ENCODE measurements at regions not wholly inside any gene's neighbourhood (a gene's known extent, or its start where the extent isn't known, plus 50 kb on each side); places are given as distances from the start of the nearest gene placed in this dataset.

GRCh38 chr1:164912290-164912689 is 353.3 kb downstream of the PBX1 start:
- DNase-seq (ENCODE audit: low spot score), result no peak
- TF ChIP-seq CTCF (IDR thresholded peaks at IDR 0.05; ENCODE audit: extremely low read depth, missing control alignments), result no peak

GRCh38 chr1:164910671-164911070 is 351.7 kb downstream of the PBX1 start:
- TF ChIP-seq CTCF (IDR thresholded peaks at IDR 0.05; ENCODE audit: extremely low read depth, missing control alignments), result no peak
- no peak for DNase-seq (ENCODE audit: low spot score)

GRCh38 chr1:164907666-164908065 is 348.7 kb downstream of the PBX1 start:
- no peak for DNase-seq (ENCODE audit: low spot score)
- TF ChIP-seq CTCF (IDR thresholded peaks at IDR 0.05; ENCODE audit: extremely low read depth, missing control alignments), result no peak

- DNase-seq (ENCODE audit: low spot score), result no peak
- no peak for TF ChIP-seq CTCF (IDR thresholded peaks at IDR 0.05; ENCODE audit: extremely low read depth, missing control alignments)
Observed at GRCh38 chr1:164905869-164906268, 346.9 kb downstream of the PBX1 start.

GRCh38 chr1:164902491-164902890 is 343.5 kb downstream of the PBX1 start:
- DNase-seq (ENCODE audit: low spot score), result no peak
- no peak for TF ChIP-seq CTCF (IDR thresholded peaks at IDR 0.05; ENCODE audit: extremely low read depth, missing control alignments)

Measured in GM20000 (cell line).